Endothelial cell of umbilical vein (primary cell): ENCODE measurements at regions not wholly inside any gene's neighbourhood (a gene's known extent, or its start where the extent isn't known, plus 50 kb on each side); places are given as distances from the start of the nearest gene placed in this dataset.

ENCODE experiments used
- BruUV-seq: library from RNA; stranded (reverse); fragments of 400-500 nt; replicated peaks from 2 replicates; lab custom pipeline; 2021; lab: Mats Ljungman, UMichigan
- CTCF ChIA-PET: fragments of 300-600, 350-600 bp; sonication (Branson Sonifier 250); formaldehyde crosslinking; loops from one replicate; lab custom pipeline; 2021; ENCODE audit warnings: antibody characterized with exemption, inconsistent platforms; lab: Charles Lee
- POLR2A ChIA-PET: fragments of 300-600, 350-600 bp; sonication (Branson Sonifier 250); formaldehyde crosslinking; loops from one replicate; lab custom pipeline; 2021; ENCODE audit warnings: antibody characterized with exemption, inconsistent platforms; lab: Charles Lee
- DNase-seq: peaks from one replicate; pipeline ENCODE4 v3.0.0-alpha.2; 2011; ENCODE audit warnings: low read depth, low spot score
- FAIRE-seq: peaks from 2 replicates; lab custom pipeline; 2011; peaks lifted over from hg19 to GRCh38; lab: Jason Lieb, UNC
- H2AFZ ChIP-seq: 2 replicates; pipeline ENCODE4 v1.6.0; 2012; ENCODE audit warnings: low read depth, low read length, control low read depth, inconsistent platforms
- H3K27ac ChIP-seq: 2 replicates; pipeline ENCODE4 v1.5.1; 2011; ENCODE audit warnings: low read depth, mild to moderate bottlenecking, control low read depth, low read length, moderate library complexity; ENCODE audit not compliant: insufficient read depth
- H3K27me3 ChIP-seq, 2 experiments: 2 replicates each; pipeline versions ENCODE4 v1.6.0 to v1.6.1; 2011; ENCODE audit warnings: low read length in 2 of 2, mixed read lengths in 1 of 2; ENCODE audit not compliant: control insufficient read depth in 2 of 2, insufficient read depth in 2 of 2
- H3K36me3 ChIP-seq, 2 experiments: 2 replicates in 1 of 2; 3 replicates in 1 of 2; pipeline ENCODE4 v1.5.1; 2011; ENCODE audit warnings: low read length in 2 of 2, mild to moderate bottlenecking in 1 of 2, moderate library complexity in 1 of 2; ENCODE audit not compliant: control insufficient read depth in 2 of 2, insufficient read depth in 2 of 2; ENCODE audit errors: extremely low read depth in 1 of 2
- H3K4me1 ChIP-seq: 3 replicates; pipeline ENCODE4 v1.5.1; 2011; ENCODE audit warnings: mild to moderate bottlenecking, low read length; ENCODE audit not compliant: control insufficient read depth, insufficient read depth; ENCODE audit errors: extremely low read depth
- H3K4me2 ChIP-seq: 2 replicates; pipeline ENCODE4 v1.6.1; 2011; ENCODE audit warnings: low read length, control low read depth, mixed read lengths; ENCODE audit not compliant: insufficient read depth
- H3K4me3 ChIP-seq, 3 experiments: fragments of 200-600 bp in 1 of 3; sonication (generic), shearing (Covaris generic) in 1 of 3; replicated peaks in 1 of 3; 2 replicates each; pipeline ENCODE4 v1.5.1; 2011 to 2016; ENCODE audit warnings: control low read depth in 3 of 3, low read length in 3 of 3, mild to moderate bottlenecking in 2 of 3, inconsistent platforms in 1 of 3, low read depth in 1 of 3, moderate library complexity in 1 of 3; ENCODE audit not compliant: insufficient read depth in 1 of 3
- H3K79me2 ChIP-seq: 2 replicates; pipeline ENCODE4 v1.6.0; 2012; ENCODE audit warnings: low read length, inconsistent platforms; ENCODE audit not compliant: control insufficient read depth, insufficient read depth
- H3K9ac ChIP-seq: replicated peaks from 2 replicates; pipeline ENCODE3; 2011; ENCODE audit warnings: low read length, control low read depth; ENCODE audit not compliant: insufficient read depth; ENCODE audit errors: extremely low read depth
- H3K9me1 ChIP-seq: replicated peaks from 3 replicates; pipeline ENCODE4 v1.6.0; 2011; ENCODE audit warnings: mild to moderate bottlenecking, low read length; ENCODE audit not compliant: control insufficient read depth, insufficient read depth; ENCODE audit errors: extremely low read depth
- H3K9me3 ChIP-seq: replicated peaks from 2 replicates; pipeline ENCODE4 v1.5.1; 2012; ENCODE audit warnings: low read length, inconsistent platforms; ENCODE audit not compliant: control insufficient read depth, insufficient read depth
- H4K20me1 ChIP-seq: replicated peaks from 2 replicates; pipeline ENCODE3; 2011; ENCODE audit warnings: mild to moderate bottlenecking, low read length; ENCODE audit not compliant: control insufficient read depth, insufficient read depth; ENCODE audit errors: extremely low read depth
- CTCF ChIP-seq, 2 donors: IDR thresholded peaks; 1 replicate in 1 of 2; 2 replicates in 1 of 2; pipeline ENCODE4 v1.5.1; 2011; ENCODE audit warnings: low read length in 2 of 2, mild to moderate bottlenecking in 2 of 2, moderate library complexity in 2 of 2, control low read depth in 1 of 2, inconsistent platforms in 1 of 2, low read depth in 1 of 2; ENCODE audit not compliant: insufficient read depth in 1 of 2; ENCODE audit errors: extremely low read depth in 1 of 2
- EZH2 ChIP-seq: IDR thresholded peaks from 2 replicates; pipeline ENCODE4 v1.6.1; 2012; ENCODE audit warnings: borderline replicate concordance, low read depth, mild to moderate bottlenecking, moderate library complexity, low read length, inconsistent platforms; ENCODE audit not compliant: severe bottlenecking
- FOS ChIP-seq: IDR thresholded peaks from 2 replicates; pipeline ENCODE4 v1.6.1; 2011; ENCODE audit warnings: mild to moderate bottlenecking, low read length, moderate library complexity, borderline replicate concordance; ENCODE audit not compliant: insufficient read depth
- GATA2 ChIP-seq: IDR thresholded peaks from 2 replicates; pipeline ENCODE4 v1.7.0; 2011; ENCODE audit warnings: low read depth, mild to moderate bottlenecking, moderate library complexity, mixed read lengths, low read length; ENCODE audit not compliant: insufficient read length, insufficient read depth
- JUN ChIP-seq: IDR thresholded peaks from 2 replicates; pipeline ENCODE4 v1.6.1; 2011; ENCODE audit warnings: borderline replicate concordance, low read depth; ENCODE audit not compliant: insufficient read length, insufficient read depth
- MAX ChIP-seq: IDR thresholded peaks from 2 replicates; pipeline ENCODE4 v1.6.1; 2011; ENCODE audit not compliant: insufficient read depth, insufficient read length
- MYC ChIP-seq: IDR thresholded peaks from one replicate; pipeline ENCODE4 v1.6.1; 2011; ENCODE audit warnings: mild to moderate bottlenecking, low read depth, low read length
- POLR2A ChIP-seq: IDR thresholded peaks from 2 replicates; pipeline ENCODE4 v1.6.1; 2012; ENCODE audit warnings: low read depth, mild to moderate bottlenecking, control low read depth, low read length
- POLR2AphosphoS5 ChIP-seq: IDR thresholded peaks from 2 replicates; pipeline ENCODE4 v1.6.1; 2012; ENCODE audit warnings: low read depth, mild to moderate bottlenecking, control low read depth, low read length, moderate library complexity; ENCODE audit not compliant: insufficient read depth
- dilution Hi-C: fragments of 300-500 bp; cut with MboI; formaldehyde crosslinking; loops from one replicate; pipeline ENCODE4 v1.15.0; 2019; ENCODE audit warnings: low sequenced_read_pairs; ENCODE audit not compliant: extremely low pct_ligation_motif_present
- intact Hi-C: fragments of 100-400 bp; cut with micrococcal nuclease; formaldehyde crosslinking; loops from one replicate; pipeline ENCODE4 v1.10.0; 2022

DNA sequence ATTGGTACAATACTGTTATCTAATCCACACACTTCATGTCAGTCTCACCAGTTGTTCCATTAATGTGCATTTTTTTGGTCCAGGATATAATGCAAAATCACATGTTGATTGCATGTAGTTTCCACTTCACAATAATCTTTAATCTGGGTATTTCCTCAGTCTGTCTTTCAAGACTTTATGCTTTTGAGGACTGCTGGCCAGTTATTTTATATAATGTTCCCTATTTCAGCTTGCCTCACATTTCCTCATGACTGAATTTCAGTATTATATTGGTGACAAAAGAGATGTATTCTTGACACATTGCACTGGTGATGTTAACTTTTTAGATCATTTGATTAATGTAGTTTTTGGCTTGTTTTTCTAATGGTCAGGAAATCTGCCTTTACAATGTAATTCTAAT lies 368.3 kb downstream of the IRS2 start:
- CTCF ChIA-PET, result no interaction called here
- Histone ChIP-seq H3K27ac (no peak overlapping the region), H3K4me3 (no peak overlapping the region), H4K20me1 (no peaks in the 10 kb centered on the region), H3K4me1 (no peaks in the 10 kb centered on the region), H3K4me2 (no peak overlapping the region), H3K36me3 (no peaks in the 10 kb centered on the region), H2AFZ (no peak overlapping the region), H3K79me2 (no peaks in the 10 kb centered on the region), H3K9me1 (no peaks in the 10 kb centered on the region), H3K9me3 (no peaks in the 10 kb centered on the region), H3K9ac (no peak overlapping the region), H3K27me3 (no peaks in the 10 kb centered on the region)
- POLR2A ChIA-PET, result no interaction called here
- DNase-seq (no peak), FAIRE-seq (no peak)
- intact Hi-C loops, result no loop called here
- TF ChIP-seq POLR2A (no peak), POLR2AphosphoS5 (no peak), MYC (no peak), JUN (no peak), EZH2 (no peak), GATA2 (no peak), MAX (no peak), FOS (no peak), CTCF (IDR thresholded peaks at IDR 0.05; ENCODE audit: extremely low read depth in 1 of 2, insufficient read depth in 1 of 2, low read depth in 1 of 2, low read length in 2 of 2) (no peak)
- no TSS peak for BruUV-seq
- dilution Hi-C loops, result no loop called here
